HG03280 (cell line): ENCODE measurements at regions not wholly inside any gene's neighbourhood (a gene's known extent, or its start where the extent isn't known, plus 50 kb on each side); places are given as distances from the start of the nearest gene placed in this dataset.
"Not testable (repeated sequence)": the region's sequence is repeated elsewhere in the genome, so short reads cannot be mapped to it uniquely, and the experiment has no call there.

ENCODE experiments used
- ATAC-seq: cut with Tn5 transposase; IDR thresholded peaks from one replicate; pipeline ENCODE4 v1.9.1; 2021; ENCODE audit warnings: mild to moderate bottlenecking, moderate library complexity; ENCODE audit not compliant: unreplicated experiment

DNA sequence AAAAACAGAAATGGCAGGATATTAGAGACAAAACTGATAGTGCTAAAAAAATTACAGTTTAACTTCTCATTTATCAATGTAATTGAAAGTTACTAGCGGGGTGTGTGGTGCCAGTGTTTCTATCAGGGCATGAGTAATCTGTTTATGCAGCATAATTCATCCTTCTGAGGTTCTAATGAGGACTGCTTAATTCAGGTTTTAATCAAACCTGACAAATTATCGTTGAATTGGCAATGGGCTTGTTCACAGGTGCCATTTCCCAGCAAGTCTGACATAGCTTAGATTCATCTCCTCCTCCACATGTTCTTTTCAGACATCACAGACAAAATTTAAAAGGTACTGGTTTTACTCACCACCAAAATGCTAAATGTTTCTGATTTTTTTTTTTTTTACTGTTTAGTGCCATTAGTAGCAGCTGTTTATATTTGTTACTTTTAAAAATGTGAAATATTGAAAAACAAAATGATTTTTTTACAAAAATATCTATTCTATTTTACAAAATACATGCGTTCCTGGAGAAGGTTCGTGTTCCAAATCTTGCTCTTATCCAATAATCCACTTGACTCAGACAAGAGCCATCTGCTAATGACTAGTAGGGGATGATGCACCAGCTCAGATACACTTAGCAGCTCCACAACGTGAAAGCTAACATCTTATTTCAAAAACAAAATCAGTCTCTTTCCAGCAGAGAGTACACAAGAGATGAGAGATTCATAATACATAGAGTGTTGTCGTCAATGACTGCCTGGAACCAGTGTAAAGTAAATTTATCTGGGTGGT lies 447.7 kb upstream of the DPPA4 start:
- ATAC-seq, result no peak

DNA sequence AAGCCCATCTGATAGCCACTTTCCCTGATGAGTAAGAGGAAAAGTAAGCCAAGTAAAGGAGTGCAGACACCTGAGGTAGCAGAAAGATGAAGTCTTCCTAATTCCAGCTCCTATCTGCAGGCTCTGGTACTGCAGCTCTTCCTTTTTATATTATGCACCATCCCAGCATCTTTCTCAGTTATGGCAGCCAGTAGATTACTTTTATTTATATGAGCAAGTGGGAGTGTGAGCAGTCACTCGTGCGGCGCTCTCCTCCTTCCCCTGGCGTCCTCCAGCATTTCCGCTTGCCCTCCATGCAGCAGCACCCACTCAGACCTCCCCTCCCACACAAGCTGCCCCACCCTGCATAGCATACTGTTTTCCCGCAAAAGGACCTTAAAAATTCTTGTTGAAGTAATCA lies 465.9 kb upstream of the DPPA4 start:
- ATAC-seq, result no peak

DNA sequence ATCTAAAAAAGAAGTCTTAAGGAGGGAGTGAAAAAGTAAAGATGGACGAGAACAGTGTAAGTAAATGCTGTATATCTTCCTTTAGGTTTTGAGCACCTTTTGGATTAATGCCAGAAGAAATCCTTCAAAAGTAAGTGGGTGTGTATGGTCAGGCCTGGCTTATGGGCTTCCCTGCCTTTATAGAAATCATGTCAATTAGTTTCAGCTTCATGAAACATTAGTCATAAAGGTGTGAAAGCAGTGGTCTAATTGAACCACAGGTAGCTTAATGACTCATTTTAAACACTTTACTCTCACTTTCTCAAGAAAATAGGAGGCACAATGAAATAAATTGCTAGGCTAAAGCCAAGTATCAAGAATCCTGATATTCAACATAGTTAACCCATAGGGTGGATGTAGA lies 467.4 kb upstream of the DPPA4 start:
- ATAC-seq, result no peak

DNA sequence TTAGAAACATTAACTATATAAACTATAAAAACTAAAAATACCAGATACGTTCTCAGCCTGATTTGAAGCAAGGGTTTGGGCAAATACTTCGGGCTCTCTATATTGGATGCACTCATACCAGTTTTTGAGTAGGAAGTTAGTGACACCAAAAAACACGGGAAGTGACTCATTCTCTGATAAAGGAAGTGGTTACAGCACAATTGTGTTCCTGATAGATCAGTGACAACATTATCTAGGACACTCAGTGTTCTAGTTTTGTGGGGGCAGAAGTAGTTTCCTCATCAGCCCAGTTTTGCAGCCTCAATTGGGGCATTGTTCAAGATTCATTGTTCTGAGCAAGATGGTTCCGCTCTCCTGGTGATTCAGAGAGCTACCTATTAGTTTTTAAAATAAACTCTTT lies 469.6 kb upstream of the DPPA4 start:
- ATAC-seq, result peak; percentile 72

DNA sequence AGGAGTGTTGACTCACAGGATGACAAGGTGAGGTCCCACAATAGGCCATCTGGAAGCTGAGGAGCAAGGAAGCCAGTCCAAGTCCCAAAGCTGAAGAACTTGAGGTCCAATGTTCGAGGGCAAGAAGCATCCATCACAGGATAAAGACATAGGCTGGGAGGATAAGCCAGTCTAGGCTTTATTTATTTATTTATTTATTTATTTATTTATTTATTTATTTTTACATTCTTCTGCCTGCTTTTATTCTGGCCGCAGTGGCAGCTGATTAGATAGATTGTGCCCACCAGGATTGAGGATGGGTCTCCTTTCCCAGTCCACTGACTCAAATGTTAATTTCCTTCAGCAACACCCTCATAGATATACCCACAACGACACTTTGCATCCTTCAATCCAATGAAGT lies 472.2 kb upstream of the DPPA4 start:
- no peak for ATAC-seq

DNA sequence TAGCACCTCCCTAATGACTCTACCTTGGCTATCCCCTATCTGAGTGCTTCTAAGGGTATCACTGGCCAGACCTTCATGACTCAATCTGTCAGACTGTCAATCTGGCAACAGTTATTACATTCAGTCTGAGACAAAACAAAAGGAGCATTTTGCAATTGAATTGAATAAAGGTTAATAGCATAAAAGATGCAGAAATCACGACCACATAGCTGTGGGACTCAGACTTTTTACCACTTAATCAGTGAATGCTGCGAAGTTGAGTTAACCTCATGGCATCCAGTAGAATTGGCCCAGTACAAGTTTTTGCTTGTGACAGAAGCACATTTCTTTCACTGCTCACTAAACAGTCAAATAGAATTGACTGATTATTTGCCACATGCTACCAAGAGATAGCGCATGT lies 480.7 kb upstream of the DPPA4 start:
- no peak for ATAC-seq

DNA sequence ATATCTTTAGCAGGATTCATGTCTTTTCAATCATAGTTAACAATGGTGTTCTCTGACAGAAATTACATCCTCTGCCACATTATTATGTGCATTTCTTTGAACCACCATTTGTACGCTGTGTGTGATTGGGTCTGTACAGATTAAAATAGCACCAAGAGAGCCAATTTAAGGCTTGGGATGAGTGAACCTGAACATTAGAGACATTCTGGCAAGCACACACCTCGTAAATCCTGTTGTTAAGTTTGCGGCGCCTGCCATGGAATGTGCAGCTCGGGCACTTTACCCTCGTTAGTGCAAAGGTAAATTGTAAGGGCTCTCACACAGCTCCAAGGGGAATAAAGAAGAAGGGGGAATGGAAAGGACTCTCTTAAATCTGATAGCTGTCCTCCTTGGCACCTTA lies 482.4 kb upstream of the DPPA4 start:
- ATAC-seq, result no peak

DNA sequence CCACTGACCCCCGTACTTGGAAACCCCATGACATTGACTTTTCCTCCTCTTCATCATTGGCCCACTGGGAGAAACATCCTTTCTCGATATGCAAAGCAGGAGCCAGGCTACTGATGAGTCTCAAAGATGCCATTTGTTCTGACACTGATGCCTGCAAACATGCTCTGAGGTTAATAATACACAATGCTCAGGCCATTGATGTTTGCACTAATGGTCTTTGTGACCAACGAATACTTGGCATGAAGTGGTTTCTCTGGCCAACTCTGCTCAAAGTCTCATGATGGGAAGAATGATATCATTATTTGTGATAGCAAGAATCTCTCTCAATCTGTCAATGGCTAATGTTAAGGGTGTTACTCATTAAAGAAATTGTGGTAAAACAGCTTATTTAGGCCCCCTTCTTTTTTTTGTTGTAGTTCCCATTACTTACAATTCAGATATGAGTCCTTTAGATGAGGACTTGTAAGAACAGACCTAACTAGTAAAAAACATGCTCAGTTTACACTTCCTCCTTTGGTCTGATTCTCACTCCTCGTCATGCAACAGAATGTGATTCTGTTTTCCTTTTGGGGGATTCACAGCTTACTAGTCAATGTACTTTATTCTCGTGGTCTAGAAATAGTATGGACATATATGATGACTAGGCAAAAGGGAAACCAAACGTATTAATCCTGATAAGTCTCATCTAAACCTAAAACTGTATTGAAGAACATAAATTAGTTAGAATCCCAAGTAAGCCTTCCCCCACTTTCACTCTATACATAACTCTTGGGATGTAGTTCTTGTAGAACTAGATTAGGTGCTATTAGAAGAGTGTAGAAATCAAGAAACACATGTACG lies 488.8 kb upstream of the DPPA4 start:
- ATAC-seq, result no peak

DNA sequence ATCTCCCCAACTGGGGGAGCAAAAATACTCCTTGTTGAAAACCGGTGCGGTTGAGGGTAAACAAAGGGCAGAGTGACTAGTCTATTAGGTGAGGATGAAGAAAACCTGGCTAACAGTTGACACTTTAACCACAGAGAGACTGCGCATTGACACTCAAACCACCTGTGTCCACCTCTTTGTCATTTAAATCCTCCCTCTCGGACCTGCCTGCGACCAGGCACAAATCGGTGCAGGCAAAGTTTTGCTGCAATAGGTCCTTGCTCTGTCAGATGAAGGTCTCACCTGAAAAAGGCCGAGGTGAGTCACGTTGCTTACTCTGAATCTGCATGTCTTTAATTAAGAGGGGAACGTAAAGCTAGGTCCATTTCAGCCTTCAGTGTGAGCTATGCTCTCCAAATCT lies 494.1 kb upstream of the DPPA4 start:
- no peak for ATAC-seq

DNA sequence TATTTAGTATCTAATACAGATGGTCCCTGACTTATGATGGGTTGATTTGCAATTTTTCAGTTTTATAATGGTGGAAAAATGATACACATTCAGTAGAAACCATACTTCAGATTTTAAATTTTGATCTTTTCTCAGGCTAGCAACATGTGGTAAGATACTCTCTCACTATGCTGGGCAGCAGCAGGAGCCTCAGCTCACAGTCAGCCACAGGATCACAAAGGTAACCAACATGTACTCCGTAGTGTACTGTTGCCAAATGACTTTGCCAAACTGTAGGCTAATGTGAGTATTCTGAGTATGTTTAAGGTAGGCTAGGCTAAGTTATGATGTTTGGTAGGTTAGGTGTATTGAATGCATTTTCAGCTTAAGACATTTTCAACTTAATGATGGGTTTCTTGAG lies 498.6 kb upstream of the DPPA4 start:
- no peak for ATAC-seq

DNA sequence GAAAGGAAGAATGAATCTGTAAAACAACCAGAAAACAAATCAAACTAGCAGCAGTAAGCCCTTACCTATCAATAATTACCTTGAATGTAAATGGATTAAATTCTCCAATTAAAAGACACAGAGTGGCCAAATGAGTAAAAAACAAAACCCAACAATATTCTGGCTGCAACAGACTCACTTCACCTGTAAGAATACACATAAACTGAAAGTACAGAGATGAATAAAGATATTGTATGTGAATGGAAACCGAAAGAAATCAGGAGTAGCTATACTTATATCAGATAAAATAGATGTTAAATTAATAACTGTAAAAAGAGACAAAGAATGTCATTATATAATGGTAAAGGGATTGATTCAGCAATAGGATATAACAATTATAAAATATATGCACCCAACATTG lies 514.5 kb upstream of the DPPA4 start:
- ATAC-seq, result no peak

DNA sequence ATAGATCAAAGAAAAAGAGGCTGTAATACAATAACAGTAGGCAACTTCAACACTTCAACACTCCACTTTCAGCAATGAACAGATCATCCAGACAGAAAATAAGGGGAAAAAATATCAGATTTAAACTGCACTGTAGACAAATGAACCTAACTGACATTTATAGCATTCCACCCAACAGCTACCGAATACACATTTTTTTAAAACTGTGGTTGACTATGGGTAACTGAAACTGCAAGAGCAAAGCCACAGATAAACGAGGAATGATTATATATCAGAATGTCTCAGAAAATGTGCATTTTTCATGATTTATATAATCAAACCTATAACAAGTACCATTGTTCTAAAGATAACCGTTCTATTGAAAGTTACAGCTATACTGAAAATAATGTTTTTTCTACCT lies 514.9 kb upstream of the DPPA4 start:
- no peak for ATAC-seq

DNA sequence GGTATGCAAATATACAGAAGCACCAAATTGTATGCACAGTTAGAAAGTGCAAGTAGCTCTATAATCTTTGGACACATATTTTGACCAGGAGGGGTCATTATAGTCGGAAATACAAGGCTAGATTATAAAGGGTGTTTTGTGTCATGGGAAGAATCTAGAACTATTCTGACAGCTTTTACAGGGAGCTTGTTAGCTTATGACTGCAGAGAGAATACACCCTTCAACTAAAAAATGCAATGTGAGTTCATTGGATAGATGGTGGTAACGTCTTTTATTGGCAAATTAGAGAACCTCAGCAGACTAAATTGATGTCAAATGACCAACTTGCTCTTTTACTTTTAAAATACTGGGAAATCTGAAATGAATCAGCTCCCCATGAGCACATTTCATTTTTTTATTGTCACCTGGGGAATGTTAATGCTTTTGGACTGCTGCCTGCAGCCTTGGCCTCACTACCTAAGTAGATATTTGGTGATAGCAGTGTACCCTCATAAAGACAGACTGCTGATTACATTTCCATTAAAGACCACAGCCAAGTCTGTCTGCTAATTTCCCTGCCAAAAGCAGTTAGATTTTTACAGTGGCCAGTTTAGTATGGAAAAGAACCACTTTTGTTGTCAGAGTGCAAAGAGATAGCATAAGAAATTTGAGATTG lies 515.9 kb upstream of the DPPA4 start:
- no peak for ATAC-seq

DNA sequence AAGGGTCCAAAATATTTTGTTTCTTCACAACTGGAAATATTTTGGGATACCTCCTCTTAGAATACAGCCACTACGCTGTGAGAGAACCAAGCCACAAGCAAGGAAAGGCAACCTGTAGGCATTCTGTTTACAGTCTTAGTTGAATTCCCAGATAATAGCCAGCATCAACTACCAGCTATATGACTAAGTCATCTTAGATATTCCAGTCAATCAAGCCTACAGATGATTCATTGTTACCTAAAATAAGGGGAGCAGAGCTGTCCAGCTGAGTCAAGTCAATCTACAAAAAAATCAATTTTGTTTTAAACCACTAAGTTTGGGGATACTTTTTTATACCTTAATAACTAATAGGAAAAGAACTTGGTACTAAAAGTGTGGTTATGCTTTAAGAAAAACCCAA lies 526.4 kb upstream of the DPPA4 start:
- no peak for ATAC-seq

DNA sequence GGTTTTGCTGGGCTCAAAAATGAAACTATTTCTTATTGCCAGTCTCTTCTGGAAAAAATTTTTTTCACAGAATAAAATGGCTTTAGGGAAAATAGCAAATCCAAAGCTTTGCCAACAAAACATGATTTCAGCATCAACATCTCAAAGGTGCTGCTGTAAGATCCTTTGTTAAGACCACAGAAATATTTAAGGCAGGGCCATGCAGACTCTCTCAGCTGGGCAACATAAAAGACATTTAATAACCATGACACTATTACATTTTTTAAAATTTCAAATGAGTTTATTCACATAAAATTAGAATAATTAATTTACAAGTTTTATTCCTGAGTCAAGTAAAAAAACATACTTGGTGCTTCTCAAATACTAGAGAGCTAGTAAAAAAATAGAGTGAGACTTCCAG lies 527.1 kb upstream of the DPPA4 start:
- no peak for ATAC-seq

DNA sequence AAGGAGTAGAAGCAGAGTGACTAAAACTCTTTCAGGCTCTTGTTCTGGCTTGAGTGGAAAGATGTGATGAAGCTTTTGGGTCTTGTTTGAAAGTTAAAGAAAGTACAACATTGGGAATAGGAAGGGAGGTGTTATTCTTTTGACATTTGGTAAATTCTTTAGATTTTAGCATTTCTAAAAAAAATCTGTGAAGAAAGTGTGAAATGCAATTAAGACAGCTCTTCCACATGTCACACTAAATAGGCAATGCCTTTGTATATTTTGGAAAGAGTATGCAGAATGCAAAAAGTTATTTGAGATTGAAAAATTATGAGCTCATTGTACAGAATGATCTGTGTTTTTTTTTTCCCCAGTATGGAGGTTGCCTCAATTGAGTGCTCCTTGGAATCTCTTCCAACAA lies 532.2 kb upstream of the DPPA4 start:
- ATAC-seq, result no peak

DNA sequence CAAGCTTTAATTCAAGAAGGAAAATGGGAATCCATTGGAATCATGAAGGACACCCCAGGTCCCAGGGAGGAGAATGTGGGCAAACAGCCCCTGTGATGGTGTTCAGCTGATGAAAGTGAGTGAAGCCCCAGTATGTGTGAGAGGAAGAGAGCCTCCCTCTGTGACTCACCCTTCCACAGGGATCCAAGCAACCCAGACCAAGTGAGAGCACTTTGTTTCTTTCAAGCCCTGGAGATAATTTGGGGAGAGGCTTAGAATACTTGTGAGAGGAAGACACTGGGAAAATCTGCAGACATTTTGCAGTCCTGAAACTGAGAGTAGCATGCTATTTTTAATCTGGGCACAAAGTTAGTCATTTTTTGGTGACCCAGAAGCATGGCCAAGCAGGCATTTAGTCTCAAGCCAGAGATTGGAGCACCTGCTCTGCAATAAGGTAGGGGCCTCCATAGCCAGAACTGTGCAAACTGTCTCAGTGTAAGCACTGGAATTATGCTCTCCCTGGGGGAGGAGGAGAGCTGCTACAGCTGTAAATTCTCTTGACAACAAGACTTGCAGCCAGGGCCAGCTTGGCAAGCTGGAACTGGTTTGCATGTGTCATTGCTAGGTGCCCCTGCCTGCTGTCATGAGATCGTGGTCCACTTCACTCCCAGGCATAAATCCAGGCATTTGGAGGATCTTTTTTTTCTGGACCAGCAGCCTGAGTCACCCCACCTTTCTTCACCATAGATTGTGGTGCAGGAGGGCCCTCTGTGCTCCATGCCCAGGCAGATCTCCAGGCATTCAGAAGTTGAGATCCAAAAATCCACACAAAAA lies 537.8 kb upstream of the DPPA4 start:
- ATAC-seq, result no peak

DNA sequence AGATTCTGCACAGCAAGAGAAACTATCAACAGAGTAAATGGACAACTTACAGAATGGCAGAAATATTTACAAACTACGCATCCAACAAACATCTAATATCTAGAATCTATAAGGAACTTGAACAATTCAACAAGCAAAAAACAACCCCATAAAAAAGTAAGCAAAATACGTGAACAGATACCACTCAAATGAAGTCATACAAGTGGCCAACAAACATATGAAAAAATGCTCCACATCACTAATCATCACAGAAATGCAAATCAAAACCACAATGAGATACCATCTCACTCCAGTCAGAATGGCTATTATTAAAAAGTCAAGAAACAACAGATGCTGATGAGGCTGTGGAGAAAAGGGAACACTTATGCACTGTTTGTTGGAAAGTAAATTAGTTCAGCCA lies 540.3 kb upstream of the DPPA4 start:
- ATAC-seq, result not testable (repeated sequence)

DNA sequence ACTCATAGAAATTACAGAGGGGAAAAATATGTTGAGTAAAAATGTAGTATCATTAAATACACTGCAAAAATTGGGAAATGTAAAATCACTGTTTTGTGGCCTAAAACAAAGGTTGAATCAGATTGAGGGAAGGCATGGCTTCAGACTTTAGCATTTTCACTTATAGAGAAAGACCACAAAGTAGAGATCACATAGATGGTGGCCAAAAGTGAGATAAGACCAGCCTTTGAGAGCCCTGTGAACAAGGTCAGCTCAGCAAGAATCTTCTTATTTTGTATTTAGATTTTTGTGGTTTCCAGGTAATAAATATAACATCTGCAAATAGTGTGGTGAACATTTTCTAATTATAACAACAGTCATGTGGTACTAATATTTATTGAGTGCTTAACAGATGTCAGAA lies 544.8 kb upstream of the DPPA4 start:
- ATAC-seq, result no peak

DNA sequence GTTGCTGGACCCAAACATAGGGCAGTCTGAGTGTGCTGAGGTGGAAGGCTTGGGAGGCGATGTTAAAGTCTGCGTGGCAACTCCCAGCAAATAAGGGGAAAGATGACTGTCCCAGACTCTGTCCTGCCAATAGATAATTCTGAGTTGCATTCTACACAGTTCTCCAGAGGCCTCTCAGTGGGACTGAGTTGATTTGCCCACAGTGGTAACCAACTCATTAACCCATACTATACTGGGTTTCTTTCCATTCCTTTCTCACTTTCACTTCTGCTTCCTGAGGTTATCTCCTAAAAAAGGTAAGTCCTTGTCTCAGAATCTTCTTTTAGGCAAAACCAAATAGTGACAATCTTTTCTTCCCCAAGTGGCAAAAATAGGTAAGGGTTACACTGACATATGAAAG lies 549.9 kb upstream of the DPPA4 start:
- no peak for ATAC-seq

DNA sequence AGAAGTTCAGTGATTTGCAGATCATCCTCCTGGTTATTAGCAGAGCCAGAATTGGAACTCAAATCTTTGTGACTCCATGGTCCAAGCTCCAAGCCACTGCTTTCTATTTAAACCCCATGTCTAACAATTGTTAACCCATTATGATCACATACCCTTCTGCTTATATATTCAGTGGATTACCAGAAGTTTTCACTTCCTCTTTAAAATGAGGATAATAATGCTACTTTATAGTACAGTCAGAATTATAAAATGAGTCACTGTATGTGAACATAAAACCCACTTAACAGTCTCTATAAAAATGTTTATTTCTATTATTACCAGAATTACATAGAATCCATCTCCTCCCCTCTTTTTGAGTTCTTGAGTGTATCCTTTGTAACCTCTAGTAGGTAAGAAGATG lies 550.7 kb upstream of the DPPA4 start:
- no peak for ATAC-seq
